Prostate gland (tissue), 2 donors: ENCODE measurements at regions not wholly inside any gene's neighbourhood (a gene's known extent, or its start where the extent isn't known, plus 50 kb on each side); places are given as distances from the start of the nearest gene placed in this dataset.

ENCODE experiments used
- POLR2A ChIP-seq: fragments of 450-650 bp; IDR thresholded peaks from one replicate; pipeline ENCODE4 v1.6.1; 2016; ENCODE audit warnings: antibody characterized with exemption, mild to moderate bottlenecking
- POLR2AphosphoS5 ChIP-seq: sonication (generic); formaldehyde crosslinking; IDR thresholded peaks from one replicate; pipeline ENCODE4 v1.6.1; 2017; ENCODE audit warnings: antibody characterized with exemption
- TF ChIP-seq, protein P1 (sequence below), 4 experiments: fragments of 200-600 bp in 2 of 4; fragments of 450-650 bp in 2 of 4; sonication (generic) in 2 of 4; IDR thresholded peaks; 1 replicate in 3 of 4; 2 replicates in 1 of 4; pipeline ENCODE4 v1.5.1; 2016 to 2019; ENCODE audit warnings: antibody characterized with exemption in 4 of 4, mild to moderate bottlenecking in 2 of 4, moderate library complexity in 2 of 4

DNA sequence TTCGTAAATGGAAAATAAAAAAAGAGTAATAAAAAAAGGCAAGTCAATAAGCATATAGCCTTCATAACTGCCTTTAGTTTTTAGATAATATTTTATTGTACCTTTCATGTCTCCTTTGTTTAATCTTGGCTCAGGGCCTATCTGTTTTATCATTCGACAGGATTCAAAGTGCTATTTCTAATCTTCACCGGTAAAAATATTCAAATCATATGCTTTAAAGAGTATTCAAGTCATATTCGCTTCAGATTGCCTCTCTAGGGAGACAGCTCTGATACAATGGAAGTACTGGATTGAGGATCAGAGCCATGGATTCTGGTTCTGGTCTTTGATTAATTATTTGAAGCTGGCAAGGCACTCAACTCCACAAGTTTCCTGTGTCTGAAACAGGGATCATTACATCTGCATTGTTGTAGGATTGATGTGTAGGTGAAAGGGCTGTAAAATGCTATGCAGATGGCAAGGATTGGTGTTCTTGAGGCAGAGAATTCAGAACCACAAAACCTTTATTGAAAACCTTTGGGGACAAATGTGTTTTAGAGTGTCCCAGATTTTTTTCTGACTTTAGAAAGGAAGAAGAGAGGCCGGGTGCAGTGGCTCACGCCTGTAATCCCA is 84.3 kb upstream of the RAPH1 start:
- TF ChIP-seq, protein P1, sequence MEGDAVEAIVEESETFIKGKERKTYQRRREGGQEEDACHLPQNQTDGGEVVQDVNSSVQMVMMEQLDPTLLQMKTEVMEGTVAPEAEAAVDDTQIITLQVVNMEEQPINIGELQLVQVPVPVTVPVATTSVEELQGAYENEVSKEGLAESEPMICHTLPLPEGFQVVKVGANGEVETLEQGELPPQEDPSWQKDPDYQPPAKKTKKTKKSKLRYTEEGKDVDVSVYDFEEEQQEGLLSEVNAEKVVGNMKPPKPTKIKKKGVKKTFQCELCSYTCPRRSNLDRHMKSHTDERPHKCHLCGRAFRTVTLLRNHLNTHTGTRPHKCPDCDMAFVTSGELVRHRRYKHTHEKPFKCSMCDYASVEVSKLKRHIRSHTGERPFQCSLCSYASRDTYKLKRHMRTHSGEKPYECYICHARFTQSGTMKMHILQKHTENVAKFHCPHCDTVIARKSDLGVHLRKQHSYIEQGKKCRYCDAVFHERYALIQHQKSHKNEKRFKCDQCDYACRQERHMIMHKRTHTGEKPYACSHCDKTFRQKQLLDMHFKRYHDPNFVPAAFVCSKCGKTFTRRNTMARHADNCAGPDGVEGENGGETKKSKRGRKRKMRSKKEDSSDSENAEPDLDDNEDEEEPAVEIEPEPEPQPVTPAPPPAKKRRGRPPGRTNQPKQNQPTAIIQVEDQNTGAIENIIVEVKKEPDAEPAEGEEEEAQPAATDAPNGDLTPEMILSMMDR (IDR thresholded peaks at IDR 0.05): no peak
- TF ChIP-seq POLR2A (no peak), POLR2AphosphoS5 (no peak)
